ENCODE measurements at regions not wholly inside any gene's neighbourhood (a gene's known extent, or its start where the extent isn't known, plus 50 kb on each side); places are given as distances from the start of the nearest gene placed in this dataset.

DNA sequence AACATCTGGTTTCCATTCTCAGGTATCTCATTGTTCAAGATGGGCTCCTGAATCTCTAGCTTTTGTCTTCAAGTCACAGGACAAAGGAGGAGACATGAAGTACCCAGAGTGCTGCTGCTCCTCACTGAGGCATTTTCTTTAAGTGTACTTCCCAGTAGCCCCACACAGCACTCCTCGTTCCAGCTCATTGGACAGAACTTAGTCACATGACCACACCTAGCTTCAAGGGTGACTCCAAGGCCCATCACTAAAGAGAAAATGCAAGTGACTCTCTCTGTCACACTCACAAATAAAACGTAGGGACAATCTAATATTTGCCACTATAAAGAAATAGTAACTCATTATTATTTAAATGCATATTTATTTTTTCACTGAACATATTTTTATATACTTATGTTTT, 58.3 kb upstream of the NEUROD6 start:
- no peak for DNase-seq (ENCODE audit: low spot score)

DNA sequence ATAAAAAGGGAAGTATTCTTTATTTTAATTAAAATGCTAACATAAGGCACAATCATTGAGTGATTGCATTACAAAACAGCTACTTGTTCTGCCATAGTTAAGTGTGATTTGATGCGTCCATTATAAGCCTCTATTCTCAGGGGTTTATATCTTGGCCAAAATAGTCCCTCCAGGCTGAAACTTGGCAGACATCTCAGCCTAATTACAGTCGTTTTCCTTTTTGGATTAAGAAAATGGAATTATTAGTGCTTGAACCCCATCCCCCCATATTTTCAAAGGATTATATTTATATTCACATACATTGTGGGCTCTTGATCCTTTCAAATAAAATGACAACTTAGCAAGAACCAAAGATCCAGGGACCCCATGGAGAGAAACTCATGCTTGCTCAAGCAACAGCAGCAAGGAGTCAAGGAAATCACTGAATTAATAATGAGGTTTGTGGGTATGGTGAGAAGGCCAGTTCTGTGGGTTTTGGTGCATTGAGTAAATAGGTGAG, 66.7 kb upstream of the NEUROD6 start:
- DNase-seq (ENCODE audit: low spot score): no peak

DNA sequence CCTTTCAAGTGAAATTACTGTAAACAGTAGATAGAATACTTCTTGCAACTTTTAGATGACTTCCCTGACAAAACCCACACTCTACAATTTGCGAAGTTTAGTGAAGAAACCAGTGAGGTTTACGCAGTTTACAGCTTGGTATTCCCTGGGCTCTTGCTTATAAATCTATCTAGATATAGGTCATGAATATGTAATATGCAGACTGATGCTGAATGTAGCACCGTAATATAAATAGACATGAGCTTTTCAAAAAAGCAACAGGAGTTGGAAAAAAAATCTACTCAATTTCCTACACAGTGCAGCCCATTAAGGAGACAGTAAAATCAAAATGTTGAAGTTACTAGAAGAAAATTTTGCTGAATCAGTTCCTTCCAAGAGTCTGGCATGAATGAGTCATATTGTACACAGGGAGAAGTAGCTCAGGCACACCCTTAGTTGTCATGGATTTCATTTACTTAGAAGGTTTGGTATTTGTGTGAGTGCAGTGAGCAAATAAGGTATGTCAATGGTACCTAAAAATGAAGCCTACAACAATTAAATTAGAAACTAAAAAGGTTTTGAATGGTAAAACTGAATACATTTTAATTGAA, 67.7 kb upstream of the NEUROD6 start:
- DNase-seq (ENCODE audit: low spot score): peak; percentile 71

DNA sequence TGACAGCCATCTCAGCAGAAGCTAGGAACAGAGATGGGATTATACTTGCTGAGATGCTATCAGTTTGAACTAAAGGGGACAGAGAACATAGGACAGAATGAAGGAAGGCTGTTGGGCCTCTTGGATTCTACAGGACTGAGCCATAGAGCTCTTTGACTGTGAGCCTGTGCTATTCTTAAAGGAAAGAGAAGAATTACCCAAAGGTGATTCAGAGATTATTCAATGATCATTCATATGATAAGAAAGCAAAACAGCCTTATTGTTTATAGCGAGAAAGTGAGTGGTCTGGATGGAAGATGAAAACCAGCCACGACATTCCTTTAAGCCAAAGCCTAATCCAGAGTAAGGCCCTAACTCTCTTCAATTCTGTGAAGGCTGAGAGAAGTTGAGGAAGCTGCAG, 69.7 kb upstream of the NEUROD6 start:
- DNase-seq (ENCODE audit: low spot score): no peak

DNA sequence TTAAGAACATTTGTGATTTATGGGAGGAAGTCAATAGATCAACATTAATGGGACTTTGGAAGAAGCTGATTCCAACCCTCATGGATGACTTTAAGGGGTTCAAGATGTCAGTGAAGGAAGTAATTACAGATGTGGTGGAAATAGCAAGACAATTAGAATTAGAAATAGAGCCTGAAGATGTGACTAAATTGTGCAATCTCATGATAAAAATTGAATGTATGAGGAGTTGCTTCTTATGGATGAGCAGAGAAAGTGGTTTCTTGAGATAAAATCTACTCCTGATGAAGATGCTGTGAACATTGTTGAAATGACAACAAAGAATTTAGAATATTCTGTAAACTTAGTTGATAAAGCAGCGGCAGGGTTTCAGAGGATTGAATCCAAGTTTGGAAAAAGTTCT, 70.9 kb upstream of the NEUROD6 start:
- DNase-seq (ENCODE audit: low spot score): no peak

DNA sequence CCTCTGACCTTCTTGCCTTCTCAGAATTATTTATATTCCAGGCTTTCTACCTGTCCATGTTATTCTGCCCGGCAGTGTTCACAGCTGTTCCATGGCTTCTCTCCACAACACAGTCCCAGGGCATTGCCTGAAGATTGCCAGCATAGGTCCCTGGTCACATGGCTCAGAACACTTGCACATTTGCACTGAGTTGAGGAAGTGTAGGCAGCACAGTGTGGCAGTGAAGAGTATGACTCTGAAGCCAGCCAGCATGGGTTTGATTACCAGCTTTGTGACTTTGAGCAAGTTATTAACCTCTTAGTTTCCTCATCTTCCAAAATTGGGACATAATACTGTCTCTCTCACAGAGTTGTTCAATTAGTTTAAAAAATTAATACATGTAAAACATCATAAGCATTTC, 73.2 kb upstream of the NEUROD6 start:
- DNase-seq (ENCODE audit: low spot score): no peak

DNA sequence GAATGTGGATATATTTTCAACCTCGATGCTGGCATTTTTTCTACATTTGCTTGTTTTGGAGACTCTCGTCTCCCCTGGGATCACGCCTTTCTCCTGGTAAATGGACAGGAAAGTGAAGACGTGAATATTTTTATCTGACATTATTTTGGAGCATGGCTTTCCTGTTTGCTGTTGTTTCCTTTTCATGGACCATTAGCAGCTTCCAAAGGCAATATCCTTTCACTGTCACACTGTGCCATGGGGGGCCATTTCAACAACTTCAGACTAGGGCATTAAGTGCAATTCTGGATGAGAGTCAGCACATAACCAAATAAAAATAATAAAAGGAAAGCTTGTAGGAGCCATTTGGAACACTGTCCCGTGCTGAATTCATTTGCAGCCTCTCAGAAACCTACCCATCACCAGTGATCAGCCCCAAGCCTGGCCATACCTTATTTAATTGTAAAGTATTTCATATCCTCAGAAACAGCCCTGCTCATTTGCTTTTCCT, 75.9 kb upstream of the NEUROD6 start:
- DNase-seq (ENCODE audit: low spot score): no peak

DNA sequence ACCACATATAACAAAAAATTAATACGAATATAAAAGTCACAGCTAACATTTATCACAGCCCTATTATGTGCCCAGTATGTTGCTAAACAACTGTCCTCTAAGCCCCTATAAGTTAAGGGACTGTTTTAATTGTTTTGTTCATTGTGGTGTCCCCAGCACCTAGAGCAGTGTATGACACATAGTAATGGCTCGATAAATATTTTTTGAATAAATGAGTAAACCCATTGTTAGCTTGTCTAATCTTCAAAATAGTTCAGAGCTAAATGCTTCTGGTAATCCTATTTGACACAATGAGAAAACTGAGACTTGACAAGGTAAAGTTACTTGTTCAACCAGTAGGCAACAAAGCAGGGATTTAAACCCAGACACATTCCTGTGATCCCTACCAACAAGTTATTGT, 78.4 kb upstream of the NEUROD6 start:
- no peak for DNase-seq (ENCODE audit: low spot score)

DNA sequence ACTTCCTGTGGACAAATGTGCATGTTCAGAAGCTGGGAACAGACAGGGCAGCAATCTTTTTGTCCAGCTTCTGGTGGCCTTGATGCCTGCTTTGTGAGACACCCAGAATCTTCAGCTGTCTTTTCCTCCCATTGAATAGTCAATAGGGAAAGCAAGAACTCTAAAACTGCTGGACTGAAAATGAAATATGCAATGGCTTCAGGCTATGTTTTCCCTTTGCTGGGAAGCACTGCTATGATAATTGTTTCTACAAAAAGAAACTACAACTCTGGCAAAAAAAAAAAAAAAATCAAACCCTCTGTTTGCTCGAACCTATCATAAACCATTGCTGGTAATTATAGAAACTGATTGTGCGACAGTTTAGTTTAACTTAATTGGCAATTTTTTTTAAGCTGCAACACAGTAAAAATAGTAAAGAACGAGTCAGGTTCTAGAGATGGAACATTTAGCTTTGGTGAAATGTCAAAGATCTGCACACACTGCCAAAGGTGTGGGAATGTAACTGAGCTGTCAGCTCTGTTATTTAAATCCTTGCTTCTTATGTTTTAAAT, 79.1 kb upstream of the NEUROD6 start:
- no peak for DNase-seq (ENCODE audit: low spot score)

DNA sequence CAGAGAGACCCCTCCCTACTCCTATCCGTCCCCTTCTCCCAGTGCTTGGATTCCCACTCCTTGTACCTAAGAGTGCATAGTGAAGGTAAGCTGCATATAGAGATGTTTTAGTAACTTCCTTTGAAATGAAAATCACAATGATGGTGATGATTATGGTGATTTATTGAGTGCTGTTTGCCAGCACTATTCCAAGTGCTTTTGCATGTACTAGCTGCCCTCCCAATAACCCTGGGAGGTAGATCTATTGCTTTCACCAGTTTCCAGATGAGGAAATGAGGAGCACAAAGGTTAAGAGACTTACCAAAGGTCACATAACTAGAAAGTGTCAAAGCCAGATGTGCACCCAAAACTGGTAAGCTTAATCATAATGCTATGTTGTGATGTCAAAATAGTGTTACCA, 80.4 kb upstream of the NEUROD6 start:
- no peak for DNase-seq (ENCODE audit: low spot score)

DNA sequence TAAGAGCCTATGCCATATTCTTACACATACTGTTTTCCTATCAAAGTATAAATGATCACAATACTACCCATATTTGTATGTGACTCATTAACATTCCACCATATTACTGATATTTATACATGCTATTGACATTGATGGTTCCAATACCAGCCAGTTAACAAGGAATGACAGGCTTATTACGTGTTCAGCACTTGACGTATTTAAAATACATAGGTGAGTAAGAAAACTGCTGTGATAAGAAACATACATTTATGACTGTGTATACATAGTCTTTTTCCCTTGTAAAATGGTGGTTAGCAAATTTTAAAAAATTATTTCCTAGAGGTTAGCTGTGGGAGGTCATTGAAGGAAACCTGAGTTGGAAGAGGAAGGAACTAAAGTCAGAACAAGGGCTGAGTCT, 81.1 kb upstream of the NEUROD6 start:
- no peak for DNase-seq (ENCODE audit: low spot score)

DNA sequence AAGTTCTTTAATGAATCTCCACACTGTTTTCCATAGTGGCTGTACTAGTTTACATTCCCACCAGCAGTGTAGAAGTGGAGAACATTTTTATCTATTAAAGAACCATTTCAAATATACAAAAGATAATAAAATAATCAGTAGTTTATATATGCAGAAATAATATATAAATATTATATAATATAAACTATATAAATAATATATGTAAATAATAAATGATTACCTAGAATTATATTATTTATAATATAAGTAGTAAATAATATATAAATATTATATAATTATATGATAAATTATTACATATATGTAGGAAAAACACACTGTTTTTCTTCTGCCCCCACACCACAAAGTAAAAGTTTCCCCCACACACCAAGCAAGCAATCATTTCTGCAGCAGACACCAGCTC, 83.5 kb upstream of the NEUROD6 start:
- DNase-seq (ENCODE audit: low spot score): no peak

DNA sequence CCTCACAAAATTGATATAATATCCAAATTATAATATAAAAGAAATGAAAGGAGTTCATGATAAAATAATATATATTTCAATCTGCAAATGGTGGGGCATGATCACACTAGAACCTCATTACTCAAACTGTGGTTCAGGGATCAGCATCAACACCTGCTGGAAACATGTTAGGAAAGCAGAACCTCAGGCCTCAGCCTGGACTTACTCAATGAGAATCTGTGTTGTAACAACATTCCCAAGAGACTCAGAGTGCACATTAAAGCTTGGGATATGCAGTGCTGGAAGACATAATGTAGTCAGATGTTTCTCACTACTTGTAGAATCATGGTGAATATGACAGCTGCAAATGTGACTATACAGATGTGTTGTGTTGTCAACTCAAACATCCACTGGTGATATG, 81.7 kb upstream of the ITPRID1 start:
- no peak for DNase-seq (ENCODE audit: low spot score)

DNA sequence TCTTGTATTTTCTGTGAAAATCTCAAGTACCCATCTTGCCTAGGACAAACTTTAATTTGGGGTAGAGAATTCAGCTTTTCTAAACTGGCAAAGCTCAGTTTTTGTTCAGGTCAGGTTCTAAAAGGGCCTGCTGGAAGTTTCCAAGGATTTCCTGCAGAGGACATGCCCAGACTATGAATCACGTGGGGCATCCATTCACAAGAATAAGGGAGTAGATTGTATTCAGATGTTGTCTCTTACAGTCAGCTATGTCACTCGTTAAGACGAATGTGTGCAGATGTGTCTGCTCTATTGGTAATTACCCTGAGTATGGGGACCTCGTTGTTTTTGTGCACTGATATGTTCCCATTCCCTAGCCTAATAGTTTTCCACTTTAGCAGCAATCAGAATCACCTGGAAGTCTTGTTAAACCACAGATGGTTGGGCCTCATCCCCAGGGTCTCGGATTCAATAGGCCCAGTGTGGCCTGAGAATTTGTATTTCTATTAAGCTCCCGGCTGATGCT, 81.0 kb upstream of the ITPRID1 start:
- no peak for DNase-seq (ENCODE audit: low spot score)

DNA sequence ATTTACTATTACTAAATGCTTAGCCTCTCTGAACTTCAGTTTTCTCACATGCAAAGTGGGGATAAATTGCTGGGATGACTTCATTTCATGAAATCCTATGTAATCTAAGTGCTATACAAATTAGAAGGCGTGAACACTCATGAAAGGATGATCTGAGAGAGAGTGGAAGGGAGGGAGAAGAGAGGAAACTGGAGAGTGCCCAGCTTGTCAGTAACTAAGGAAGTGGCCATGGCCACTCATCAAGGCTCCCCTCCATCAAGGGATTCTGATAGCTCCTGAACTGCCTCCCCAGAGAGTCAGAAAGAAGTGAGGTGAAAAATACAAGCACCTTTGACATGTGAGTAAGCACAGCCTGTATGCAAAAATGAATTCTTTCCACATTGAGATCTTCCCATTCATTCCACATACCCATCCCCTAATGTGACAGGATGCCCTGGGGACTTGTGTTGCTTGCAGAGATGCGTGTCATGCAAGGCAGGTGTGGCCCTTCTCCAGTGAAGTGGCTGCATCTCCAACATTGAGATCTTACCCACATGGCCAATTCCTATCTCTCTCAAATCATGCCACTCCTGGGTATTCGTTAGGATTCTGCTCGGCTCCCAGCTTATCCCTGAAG, 76.5 kb upstream of the ITPRID1 start:
- DNase-seq (ENCODE audit: low spot score): no peak

DNA sequence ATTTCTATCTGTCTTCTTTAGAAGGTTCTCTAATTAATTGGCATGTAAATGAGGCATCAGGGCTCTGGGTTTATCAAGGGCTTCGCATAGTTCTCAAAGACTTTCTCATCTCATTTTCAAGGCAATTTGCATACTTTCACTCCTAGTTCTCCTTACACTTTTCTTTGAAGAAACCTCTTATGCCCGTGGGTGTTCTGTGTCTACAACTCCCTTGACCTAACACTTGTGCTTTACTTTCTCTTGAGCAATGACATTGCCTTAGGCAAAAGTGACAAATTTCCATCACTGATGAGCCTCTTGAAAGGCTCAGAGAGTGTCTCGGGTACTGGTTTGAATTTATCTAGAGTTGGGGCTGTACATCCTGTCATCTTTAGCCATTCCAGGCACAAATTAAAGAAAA, 74.7 kb upstream of the ITPRID1 start:
- DNase-seq (ENCODE audit: low spot score): no peak

DNA sequence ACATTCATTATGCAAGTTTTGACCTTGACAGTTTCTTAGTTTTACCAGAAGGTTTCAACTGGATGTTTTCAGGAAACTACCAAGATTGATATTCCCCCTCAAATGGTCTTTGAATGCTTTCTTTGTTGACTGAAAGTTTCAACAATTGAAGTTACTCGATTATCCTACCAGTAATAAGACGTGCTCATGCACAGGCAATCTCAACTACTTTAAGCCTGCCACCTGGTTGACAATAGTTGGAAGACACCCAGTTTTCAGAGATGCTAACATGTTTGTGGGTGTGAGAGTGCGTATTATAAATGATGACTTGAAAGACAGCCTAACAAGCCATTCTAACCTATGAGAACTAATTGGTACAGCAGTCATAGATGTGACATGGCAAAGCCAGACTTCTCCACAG, 73.4 kb upstream of the ITPRID1 start:
- no peak for DNase-seq (ENCODE audit: low spot score)

DNA sequence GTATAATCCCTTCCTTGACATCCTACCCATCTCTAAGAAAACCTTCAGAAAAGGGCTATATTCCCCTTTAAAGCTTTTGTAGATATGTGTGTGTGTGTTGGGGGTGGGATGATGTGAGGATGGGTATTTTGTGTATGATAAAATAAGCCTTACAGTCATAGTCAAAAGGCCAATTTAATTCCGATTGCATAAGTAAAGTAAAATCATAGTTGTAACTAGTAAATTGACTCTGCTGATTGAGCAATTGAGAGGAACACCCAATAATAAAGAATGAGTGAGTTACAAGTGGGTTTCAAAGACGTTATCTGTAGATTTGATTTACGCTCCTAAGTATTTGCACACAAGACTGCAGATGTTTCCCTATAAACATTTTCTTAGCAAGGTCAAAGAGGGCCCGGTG, 71.3 kb upstream of the ITPRID1 start:
- DNase-seq (ENCODE audit: low spot score): no peak

DNA sequence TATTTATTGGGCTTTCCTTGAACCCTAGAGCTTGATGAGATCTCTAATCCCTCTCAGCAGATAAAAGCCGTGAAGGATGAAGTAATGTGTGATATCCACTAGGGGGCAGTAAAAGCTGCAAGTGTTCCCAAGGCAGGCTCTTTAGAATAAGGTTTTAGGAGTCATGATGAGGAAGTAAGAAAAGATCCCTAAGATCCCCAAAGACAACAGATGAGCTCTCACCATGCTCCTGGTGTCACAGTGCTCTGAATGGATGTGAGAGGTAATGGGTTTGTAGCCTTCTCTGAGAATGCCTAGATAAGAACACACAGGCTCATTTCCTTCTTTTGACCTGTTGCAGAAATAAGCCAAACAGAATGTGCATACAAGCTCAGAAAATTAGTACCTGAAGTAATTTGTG, 70.4 kb upstream of the ITPRID1 start:
- DNase-seq (ENCODE audit: low spot score): peak; percentile 70

DNA sequence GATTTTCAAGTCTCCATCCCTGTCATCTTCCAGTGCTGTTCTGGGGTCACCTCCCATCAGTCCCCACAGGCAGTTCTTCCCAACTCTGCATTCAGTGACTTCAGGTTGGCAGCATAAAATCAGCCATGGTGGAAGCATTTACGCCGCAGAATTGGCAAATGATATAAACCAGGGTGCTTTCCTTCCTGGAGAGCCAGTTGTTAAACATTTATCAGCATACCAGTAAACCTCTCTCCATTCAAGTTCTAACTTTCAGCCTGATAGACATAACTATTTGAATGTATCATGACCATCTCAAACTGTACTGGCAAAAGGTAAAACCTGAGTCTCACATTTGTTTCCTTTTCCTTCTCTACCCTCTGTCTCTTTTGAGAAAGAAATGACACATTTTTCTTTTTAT, 69.7 kb upstream of the ITPRID1 start:
- DNase-seq (ENCODE audit: low spot score): no peak

DNA sequence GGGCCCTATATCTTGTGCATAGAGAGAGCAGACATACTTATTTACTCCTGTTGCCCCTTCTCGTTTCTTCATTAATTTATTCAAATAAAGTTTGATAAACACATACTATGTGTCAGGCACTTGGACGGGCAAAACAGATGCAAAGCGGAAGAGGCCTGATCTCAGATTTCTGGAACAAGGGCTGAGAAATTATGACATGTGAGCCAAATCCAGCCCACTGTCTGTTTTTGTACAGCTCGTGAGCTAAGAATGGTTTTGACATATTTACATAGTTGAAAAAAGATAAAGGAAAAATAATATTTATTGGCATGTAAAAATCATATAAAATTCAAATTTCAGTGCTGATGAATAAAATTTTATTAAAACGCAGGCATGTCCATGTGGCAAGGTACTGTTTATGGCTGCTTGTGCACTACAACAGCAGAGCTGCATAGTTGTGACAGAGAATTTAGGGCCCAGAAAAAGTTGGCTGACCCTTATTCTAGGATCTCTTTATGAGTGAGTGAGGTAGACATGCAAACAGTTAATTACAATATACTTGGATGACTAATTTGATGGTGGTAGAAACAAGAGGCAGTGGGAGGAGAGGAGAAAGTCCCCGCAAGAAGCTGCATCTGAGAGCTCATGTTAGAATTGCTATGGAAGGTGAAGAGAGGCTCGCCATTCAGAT, 68.1 kb upstream of the ITPRID1 start:
- no peak for DNase-seq (ENCODE audit: low spot score)

DNA sequence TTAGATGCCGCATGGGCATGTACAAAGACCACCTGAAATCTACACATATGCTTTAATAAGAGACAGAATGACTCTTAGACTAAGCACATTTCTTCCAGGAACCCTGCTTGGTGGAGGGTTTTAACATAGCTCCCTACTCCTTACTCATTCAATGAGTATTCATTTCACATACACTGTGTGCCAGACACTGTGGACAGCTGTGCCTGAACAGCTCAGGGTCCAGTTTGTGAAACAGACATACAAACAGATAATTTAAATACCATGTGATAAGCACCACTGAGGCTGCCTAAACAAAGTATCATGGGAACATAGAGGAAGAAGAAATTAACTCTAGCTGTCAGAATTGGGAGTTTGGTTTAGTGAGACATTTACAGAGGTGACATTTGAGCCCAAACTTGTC, 65.2 kb upstream of the ITPRID1 start:
- DNase-seq (ENCODE audit: low spot score): no peak

DNA sequence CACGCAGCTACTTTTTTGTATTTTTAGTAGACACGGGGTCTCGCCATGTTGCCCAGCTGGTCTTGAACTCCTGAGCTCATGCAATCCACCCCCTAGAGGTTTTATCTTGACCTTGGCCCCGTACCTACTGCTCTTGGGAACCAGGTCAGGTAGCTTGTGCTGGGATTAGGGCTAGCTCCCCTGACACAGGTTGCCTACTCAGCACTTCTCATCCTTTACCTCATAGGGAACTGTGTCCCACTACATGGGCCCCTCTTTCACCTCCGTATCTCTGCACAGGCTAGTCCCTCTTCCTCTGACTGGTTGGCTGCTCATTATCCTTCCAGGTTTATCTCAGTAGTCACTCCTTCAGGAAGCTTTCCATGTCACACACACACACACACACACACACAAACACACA, 58.0 kb upstream of the ITPRID1 start:
- DNase-seq (ENCODE audit: low spot score): no peak
